ENCODE measurements at regions not wholly inside any gene's neighbourhood (a gene's known extent, or its start where the extent isn't known, plus 50 kb on each side); places are given as distances from the start of the nearest gene placed in this dataset.

GRCh38 chr12:30564394-30564793, 131.3 kb downstream of the IPO8 start:
- no peak for TF ChIP-seq POLR2AphosphoS5 (IDR thresholded peaks at IDR 0.05; ENCODE audit: low read depth, low read length)
- TF ChIP-seq SPI1 (IDR thresholded peaks at IDR 0.05; ENCODE audit: low read depth, low read length) = no peak
- TF ChIP-seq POLR2A (IDR thresholded peaks at IDR 0.05; ENCODE audit: low read depth, low read length) = no peak
- no peak for TF ChIP-seq TAF1 (IDR thresholded peaks at IDR 0.05; ENCODE audit: low read depth, low read length)
- no peak for TF ChIP-seq PAX5 (IDR thresholded peaks at IDR 0.05; ENCODE audit: insufficient read depth, low read length, severe bottlenecking)

Data from GM12891 (cell line).